ENCODE measurements at regions not wholly inside any gene's neighbourhood (a gene's known extent, or its start where the extent isn't known, plus 50 kb on each side); places are given as distances from the start of the nearest gene placed in this dataset.

DNA sequence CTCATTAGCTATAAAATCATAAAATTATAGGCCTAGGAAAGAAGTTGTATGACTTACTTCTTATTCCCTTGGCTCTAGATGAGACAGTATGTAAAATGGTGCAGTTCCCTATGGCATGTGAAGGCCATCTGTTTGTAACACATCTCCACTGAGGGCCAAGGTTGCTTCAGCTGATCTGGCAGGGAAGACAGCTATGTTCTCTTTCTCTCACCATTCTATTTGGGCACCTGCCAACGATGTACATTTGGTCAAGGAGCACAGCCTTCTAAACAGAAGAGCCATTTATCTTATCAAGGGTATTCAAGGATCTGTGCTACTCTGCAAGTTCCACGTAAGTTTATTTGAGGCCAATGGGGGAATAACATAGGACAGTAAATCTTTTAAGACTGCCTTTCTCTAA, 129.8 kb upstream of the TOM1L1 start (continued):
- TF ChIP-seq E2F8 (IDR thresholded peaks at IDR 0.05; ENCODE audit: low read depth, partially characterized antibody) = no peak
- TF ChIP-seq KAT2A (conservative IDR thresholded peaks at IDR 0.05; ENCODE audit: control insufficient read depth, low read depth, low read length) = no peak

DNA sequence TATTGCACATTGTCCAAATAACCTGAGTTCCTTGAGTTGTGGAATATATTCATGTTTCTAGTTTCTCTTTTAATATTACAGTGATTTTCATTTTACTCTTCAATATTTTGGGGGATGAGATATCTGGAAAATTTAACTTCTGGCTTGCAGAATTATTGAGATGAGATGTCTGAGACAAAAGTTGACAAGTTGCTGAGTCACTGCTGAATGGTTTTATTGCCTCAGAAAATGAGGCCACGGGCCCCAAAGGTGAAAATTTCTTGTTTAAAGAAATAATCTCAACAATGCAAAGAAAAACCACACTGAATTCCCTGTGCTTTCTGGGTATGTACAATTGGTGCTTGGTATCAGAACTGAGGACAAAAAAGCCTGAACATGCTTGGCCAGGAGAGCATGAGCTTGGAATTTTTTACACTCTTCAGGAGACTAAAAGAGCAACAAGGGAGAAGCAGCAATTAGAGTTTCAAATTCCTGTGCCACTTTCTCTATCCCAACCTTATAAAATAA, 129.2 kb upstream of the TOM1L1 start:
- Histone ChIP-seq H3K27ac (ENCODE audit: control insufficient read depth, insufficient read depth) (no peak overlapping the region), H3K4me2 (ENCODE audit: control insufficient read depth, insufficient read depth) (no peak overlapping the region), H3K4me3 (no peak overlapping the region), H3K79me2 (ENCODE audit: control insufficient read depth, insufficient read depth, low read length) (no peaks in the 10 kb centered on the region), H3K9ac (ENCODE audit: control insufficient read depth, insufficient read depth, low read length) (no peak overlapping the region), H3K36me3 (ENCODE audit: control insufficient read depth in 2 of 2, insufficient read depth in 2 of 2, low read length in 1 of 2) (no peaks in the 10 kb centered on the region), H3K27me3 (replicated peaks in 1 of 2; ENCODE audit: control insufficient read depth in 2 of 2, insufficient read depth in 2 of 2, low read length in 1 of 2) (no peaks in the 10 kb centered on the region), H4K20me1 (ENCODE audit: control insufficient read depth, insufficient read depth) (no peaks in the 10 kb centered on the region), H3K4me1 (ENCODE audit: control insufficient read depth, insufficient read depth, low read length) (no peaks in the 10 kb centered on the region), H3K9me3 (replicated peaks; ENCODE audit: control insufficient read depth, insufficient read depth, low read length) (no peaks in the 10 kb centered on the region), H2AFZ (ENCODE audit: control insufficient read depth, low read depth, low read length) (no peak overlapping the region)
- no TSS peak for BruUV-seq (replicated peaks)
- in situ Hi-C loops (cut with MboI) = no loop called here
- ChIA-PET SMC1A (ENCODE audit: uncharacterized antibody, unreplicated experiment) (no interaction called here), POLR2A (no interaction called here), CTCF (no interaction called here), RAD21 (ENCODE audit: unreplicated experiment) (no interaction called here)
- no peak for ATAC-seq
- 0% methylated on average over 1 of the region's 1 CpG for WGBS (ENCODE audit: insufficient coverage, insufficient replicate concordance, low lambda C conversion rate, missing lambda C conversion rate)
- FAIRE-seq = no peak
- intact Hi-C loops (cut with micrococcal nuclease; ENCODE audit: unreplicated experiment) = no loop called here
- no peak for DNase-seq (ENCODE audit: low read depth, low spot score)
- TF ChIP-seq SUPT20H (IDR thresholded peaks at IDR 0.05; ENCODE audit: borderline replicate concordance, control insufficient read depth, low read depth, low read length) (no peak), TCF3 (IDR thresholded peaks at IDR 0.05; ENCODE audit: borderline replicate concordance, insufficient read depth, low read depth, low read length) (no peak), HDAC6 (IDR thresholded peaks at IDR 0.05; ENCODE audit: unreplicated experiment) (no peak), EZH2 (IDR thresholded peaks at IDR 0.05; ENCODE audit: borderline replicate concordance, control insufficient read depth, low read depth, low read length) (no peak), JUND (IDR thresholded peaks at IDR 0.05; ENCODE audit: low read depth, low read length) (no peak), HCFC1 (IDR thresholded peaks at IDR 0.05; ENCODE audit: low read length) (no peak), WRNIP1 (IDR thresholded peaks at IDR 0.05; ENCODE audit: borderline replicate concordance, low read depth, low read length) (no peak), DPF2 (IDR thresholded peaks at IDR 0.05) (no peak)
- TF ChIP-seq, protein P1, sequence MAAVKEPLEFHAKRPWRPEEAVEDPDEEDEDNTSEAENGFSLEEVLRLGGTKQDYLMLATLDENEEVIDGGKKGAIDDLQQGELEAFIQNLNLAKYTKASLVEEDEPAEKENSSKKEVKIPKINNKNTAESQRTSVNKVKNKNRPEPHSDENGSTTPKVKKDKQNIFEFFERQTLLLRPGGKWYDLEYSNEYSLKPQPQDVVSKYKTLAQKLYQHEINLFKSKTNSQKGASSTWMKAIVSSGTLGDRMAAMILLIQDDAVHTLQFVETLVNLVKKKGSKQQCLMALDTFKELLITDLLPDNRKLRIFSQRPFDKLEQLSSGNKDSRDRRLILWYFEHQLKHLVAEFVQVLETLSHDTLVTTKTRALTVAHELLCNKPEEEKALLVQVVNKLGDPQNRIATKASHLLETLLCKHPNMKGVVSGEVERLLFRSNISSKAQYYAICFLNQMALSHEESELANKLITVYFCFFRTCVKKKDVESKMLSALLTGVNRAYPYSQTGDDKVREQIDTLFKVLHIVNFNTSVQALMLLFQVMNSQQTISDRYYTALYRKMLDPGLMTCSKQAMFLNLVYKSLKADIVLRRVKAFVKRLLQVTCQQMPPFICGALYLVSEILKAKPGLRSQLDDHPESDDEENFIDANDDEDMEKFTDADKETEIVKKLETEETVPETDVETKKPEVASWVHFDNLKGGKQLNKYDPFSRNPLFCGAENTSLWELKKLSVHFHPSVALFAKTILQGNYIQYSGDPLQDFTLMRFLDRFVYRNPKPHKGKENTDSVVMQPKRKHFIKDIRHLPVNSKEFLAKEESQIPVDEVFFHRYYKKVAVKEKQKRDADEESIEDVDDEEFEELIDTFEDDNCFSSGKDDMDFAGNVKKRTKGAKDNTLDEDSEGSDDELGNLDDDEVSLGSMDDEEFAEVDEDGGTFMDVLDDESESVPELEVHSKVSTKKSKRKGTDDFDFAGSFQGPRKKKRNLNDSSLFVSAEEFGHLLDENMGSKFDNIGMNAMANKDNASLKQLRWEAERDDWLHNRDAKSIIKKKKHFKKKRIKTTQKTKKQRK (IDR thresholded peaks at IDR 0.05; ENCODE audit: low read depth, low read length) = no peak
- TF ChIP-seq, protein P2, sequence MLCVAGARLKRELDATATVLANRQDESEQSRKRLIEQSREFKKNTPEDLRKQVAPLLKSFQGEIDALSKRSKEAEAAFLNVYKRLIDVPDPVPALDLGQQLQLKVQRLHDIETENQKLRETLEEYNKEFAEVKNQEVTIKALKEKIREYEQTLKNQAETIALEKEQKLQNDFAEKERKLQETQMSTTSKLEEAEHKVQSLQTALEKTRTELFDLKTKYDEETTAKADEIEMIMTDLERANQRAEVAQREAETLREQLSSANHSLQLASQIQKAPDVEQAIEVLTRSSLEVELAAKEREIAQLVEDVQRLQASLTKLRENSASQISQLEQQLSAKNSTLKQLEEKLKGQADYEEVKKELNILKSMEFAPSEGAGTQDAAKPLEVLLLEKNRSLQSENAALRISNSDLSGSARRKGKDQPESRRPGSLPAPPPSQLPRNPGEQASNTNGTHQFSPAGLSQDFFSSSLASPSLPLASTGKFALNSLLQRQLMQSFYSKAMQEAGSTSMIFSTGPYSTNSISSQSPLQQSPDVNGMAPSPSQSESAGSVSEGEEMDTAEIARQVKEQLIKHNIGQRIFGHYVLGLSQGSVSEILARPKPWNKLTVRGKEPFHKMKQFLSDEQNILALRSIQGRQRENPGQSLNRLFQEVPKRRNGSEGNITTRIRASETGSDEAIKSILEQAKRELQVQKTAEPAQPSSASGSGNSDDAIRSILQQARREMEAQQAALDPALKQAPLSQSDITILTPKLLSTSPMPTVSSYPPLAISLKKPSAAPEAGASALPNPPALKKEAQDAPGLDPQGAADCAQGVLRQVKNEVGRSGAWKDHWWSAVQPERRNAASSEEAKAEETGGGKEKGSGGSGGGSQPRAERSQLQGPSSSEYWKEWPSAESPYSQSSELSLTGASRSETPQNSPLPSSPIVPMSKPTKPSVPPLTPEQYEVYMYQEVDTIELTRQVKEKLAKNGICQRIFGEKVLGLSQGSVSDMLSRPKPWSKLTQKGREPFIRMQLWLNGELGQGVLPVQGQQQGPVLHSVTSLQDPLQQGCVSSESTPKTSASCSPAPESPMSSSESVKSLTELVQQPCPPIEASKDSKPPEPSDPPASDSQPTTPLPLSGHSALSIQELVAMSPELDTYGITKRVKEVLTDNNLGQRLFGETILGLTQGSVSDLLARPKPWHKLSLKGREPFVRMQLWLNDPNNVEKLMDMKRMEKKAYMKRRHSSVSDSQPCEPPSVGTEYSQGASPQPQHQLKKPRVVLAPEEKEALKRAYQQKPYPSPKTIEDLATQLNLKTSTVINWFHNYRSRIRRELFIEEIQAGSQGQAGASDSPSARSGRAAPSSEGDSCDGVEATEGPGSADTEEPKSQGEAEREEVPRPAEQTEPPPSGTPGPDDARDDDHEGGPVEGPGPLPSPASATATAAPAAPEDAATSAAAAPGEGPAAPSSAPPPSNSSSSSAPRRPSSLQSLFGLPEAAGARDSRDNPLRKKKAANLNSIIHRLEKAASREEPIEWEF (IDR thresholded peaks at IDR 0.05; ENCODE audit: insufficient replicate concordance, low read depth, low read length) = no peak

Measured in GM12878 (cell line).